Limb (tissue), 2 donors: ENCODE measurements at regions not wholly inside any gene's neighbourhood (a gene's known extent, or its start where the extent isn't known, plus 50 kb on each side); places are given as distances from the start of the nearest gene placed in this dataset.

Experiments used
- DNase-seq, 2 donors: peaks; one replicate each; pipeline ENCODE4 v3.0.0-alpha.2; 2016; ENCODE audit errors: extremely low spot score in 2 of 2

GRCh38 chr12:59928416-59928815, 332.6 kb downstream of the SLC16A7 start:
- no peak for DNase-seq

DNA sequence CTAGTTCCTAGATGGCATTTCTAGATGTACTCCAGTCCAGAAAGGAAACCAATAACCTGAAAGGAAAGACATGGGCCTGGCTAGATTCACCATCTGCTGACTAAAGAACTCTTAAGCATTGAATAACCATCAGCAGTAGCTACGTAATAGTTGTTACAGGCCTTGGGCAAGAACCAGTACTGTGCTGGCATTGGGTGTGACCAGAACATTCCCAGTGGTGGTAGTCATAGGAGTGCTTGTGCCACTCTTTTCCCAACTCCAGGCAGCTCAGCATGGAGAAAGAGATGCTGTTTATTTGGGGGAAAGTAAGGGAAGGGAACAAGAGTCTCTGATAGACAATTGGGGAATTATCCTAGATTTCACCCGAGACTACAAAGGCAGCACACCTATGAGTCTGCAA, 333.3 kb downstream of the SLC16A7 start:
- DNase-seq, result no peak

- no peak for DNase-seq
Observed at GRCh38 chr12:59934486-59934885, 338.7 kb downstream of the SLC16A7 start.

DNA sequence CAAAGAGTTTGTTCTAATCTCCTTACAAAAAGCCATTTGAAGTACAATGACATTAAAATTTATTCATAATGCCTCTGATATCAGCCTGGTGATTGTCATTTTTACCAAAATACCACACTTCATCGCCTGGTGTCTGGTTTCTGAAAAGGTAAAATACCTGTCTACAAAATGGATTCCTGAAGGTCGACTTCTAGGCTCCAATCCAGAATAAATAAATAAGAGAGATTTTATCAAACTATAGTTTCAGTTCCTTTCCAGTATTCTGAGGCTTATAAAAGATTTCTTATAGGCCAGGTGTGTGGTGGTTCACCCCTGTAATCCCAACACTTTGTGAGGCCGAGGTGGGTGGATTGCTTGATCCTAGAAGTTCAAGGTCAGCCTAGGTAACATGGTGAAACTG, 340.7 kb downstream of the SLC16A7 start:
- no peak for DNase-seq

- no peak for DNase-seq
Observed at GRCh38 chr12:59937148-59937547, 341.3 kb downstream of the SLC16A7 start.

DNA sequence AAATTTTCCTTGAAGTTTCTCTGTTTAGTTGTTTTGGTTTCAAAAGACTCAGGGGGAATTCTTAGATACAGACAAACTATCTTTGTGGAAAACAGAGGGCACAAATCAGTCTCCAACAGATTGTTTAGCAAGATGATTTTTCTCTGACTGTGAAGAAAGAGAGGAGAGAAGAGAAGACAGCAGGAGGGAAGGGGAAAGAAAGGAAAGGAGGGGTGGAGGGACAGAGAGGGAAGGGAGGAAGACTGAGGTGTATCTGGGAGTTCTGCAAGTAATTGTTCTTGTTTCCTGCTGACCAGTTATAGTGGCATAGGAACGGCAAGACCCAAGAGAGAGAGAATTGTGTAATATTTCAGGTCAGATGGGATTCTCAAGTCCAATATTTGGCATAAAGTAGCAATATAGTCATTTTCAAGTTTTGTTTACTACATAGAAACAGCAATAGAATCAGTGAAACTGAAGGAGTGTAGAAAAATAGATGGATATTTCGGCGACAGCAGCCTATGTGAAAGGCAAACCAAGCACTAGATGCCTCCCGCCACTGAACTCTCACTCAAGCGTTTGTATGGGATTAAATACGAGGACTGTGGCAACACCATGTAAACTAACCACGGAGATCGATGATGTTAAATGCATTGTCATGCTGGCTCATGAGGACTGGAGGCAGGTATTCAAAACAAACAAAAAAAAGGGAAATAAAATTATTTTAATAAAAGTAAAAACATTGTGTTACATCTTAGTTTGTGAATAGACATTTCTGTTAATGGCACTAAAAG, 342.5 kb downstream of the SLC16A7 start:
- no peak for DNase-seq

- no peak for DNase-seq
Observed at GRCh38 chr12:59940631-59941342, 345.0 kb downstream of the SLC16A7 start.

GRCh38 chr12:59941461-59941860, 345.6 kb downstream of the SLC16A7 start:
- no peak for DNase-seq

DNA sequence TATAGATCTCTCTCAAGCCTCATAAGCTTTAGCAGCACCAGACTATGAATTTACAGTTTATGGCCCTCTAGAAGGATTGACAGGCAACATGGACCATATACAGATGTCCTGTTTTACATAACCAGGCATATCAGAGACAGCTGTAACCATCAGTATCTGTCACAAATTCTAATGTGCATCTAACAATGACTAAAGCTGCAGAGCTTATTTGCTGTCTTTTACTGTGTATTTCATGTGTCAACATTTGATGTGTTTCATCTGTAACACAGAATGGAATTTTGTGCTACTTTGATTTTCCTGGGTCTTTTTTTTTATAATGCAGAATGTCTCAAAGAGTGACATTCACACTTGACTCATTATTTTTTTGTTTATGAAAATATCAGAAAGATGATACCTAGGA, 348.3 kb downstream of the SLC16A7 start:
- no peak for DNase-seq

- no peak for DNase-seq
Observed at GRCh38 chr12:59946635-59947034, 350.8 kb downstream of the SLC16A7 start.

GRCh38 chr12:59963546-59963945, 367.7 kb downstream of the SLC16A7 start:
- DNase-seq, result no peak

GRCh38 chr12:59972905-59973304, 377.1 kb downstream of the SLC16A7 start:
- DNase-seq, result no peak

DNA sequence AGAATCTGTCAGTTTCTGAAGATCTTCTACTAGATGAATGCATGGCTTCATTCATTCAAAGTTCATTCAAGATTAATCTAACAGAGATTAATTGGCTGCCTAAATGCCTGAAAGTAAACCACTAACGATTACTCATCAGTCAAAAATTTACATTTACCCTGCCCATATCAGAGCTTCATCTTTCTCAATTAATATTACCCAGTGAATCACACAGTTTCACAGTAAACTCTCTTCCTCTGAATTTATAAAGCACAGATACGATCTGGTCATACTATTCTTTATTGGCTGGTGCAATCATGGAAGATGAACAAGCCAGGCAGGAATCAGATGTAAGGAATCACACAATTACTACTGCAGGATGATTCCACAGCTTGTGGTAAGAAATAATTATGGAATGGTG, 377.7 kb downstream of the SLC16A7 start:
- no peak for DNase-seq

DNA sequence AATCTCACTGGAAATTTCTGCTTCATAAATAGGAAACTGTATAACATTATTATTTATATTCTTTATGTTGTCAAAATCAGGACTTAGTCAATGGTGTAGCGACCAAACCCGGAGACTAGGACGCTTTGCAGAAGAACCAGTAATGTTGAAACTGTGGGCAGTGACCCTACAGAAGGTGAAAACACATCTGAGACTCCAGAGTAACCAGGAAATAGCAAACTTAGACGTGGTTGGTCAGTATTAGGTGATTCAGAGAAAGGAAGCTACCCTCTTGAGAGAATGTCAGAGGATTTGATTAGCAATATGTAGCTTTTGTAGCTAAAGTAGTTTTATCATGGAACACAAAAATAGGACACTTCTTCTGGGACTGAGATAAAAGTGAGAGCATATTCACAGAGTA, 381.9 kb downstream of the SLC16A7 start:
- DNase-seq, result no peak

DNA sequence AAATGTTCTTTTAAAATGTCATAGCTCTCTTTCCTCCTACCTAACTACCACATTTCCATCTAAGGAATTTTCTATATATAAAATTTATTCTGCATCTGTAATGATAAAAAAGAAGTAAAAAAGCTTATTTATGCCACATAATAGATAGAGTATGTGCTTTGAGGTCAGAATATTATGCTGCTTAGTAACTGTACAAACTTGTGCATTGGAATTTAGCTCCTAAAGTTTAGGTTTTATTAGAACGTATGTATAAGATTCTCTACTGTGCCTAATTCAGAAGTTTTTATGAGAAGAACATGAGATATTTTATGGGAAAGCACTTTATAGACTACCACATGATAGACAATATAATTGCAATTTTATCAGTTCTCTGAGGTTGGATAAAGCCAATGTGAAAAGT, 384.6 kb downstream of the SLC16A7 start:
- DNase-seq, result no peak

- no peak for DNase-seq
Observed at GRCh38 chr12:59999291-59999690, 403.5 kb downstream of the SLC16A7 start.

GRCh38 chr12:60010486-60010885, 414.7 kb downstream of the SLC16A7 start:
- DNase-seq, result no peak

- no peak for DNase-seq
Observed at GRCh38 chr12:60012659-60013058, 416.8 kb downstream of the SLC16A7 start.

DNA sequence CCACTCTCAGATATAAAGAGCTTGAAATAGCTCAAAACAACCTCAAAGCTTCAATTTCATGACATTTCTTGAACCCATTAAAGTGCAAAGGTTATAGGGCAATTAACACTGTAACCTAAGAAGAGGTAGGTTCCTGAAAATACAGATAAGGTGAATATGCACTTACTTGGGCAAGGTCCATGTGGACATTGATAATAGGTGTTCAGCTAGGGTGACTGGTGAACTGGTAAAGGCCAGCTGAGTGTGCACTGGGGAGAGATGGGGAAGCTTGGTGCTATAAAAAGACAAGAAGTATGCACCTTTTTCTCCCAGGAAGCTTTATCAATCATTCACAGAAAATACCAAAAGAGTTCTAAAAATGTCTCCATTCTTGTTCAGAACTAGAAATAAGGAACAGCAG, 418.6 kb downstream of the SLC16A7 start:
- no peak for DNase-seq

- DNase-seq, result no peak
Observed at GRCh38 chr12:60020068-60020467, 424.2 kb downstream of the SLC16A7 start.

DNA sequence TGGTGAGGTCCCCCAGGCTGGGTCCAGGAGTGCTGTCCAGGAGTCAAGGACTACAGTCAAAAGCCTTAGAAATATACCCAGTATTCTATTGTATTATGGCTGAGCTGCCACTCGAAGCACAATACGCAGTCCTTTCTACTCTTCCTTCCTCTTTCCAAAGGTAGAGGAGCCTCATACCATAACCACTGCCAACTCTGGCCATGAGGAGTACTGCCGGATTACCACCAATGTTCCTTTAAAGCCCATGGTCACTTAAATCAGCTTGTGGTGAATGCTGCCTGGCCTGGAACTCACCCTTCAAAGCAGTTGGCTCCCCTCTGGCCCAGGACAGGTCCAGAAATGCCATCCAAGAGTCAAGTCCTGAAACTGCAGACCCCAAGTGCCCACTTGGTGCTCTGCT, 425.4 kb downstream of the SLC16A7 start:
- no peak for DNase-seq

- DNase-seq, result no peak
Observed at GRCh38 chr12:60027266-60027665, 431.4 kb downstream of the SLC16A7 start.

DNA sequence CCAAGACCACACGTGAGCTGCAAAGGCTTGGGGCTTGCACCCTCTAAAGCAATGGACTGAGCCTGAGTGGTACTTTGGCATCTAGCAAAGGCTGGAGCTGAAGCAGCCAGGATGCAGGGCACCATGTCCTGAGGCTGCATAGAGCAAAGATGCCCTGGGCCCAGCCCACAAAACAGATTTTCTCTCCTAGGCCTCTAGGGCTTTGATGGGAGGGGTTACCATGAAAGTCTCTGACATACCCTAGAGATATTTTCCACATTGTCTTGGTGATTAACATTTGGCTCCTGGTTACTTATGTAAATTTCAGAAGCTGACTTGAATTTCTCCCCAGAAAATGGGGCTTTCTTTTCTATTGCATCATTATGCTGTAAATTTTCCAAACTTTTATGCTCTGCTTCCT, 438.3 kb downstream of the SLC16A7 start:
- DNase-seq, result no peak
